GM12891 (cell line): ENCODE measurements at regions not wholly inside any gene's neighbourhood (a gene's known extent, or its start where the extent isn't known, plus 50 kb on each side); places are given as distances from the start of the nearest gene placed in this dataset.

Experiments used
- PAX5 ChIP-seq: IDR thresholded peaks from 2 replicates; pipeline ENCODE4 v1.6.1; 2011; ENCODE audit warnings: low read length, moderate library complexity, mild to moderate bottlenecking; ENCODE audit not compliant: insufficient read depth, severe bottlenecking
- POLR2A ChIP-seq: IDR thresholded peaks from 2 replicates; pipeline ENCODE4 v1.6.1; 2011; ENCODE audit warnings: low read depth, low read length, control low read depth
- POLR2AphosphoS5 ChIP-seq: IDR thresholded peaks from 2 replicates; pipeline ENCODE4 v1.6.1; 2011; ENCODE audit warnings: low read depth, low read length, control low read depth
- POU2F2 ChIP-seq: IDR thresholded peaks from 2 replicates; pipeline ENCODE4 v1.6.1; 2011; ENCODE audit warnings: low read depth, mild to moderate bottlenecking, control low read depth, low read length, moderate library complexity
- SPI1 ChIP-seq: IDR thresholded peaks from 2 replicates; pipeline ENCODE4 v1.6.1; 2011; ENCODE audit warnings: low read depth, low read length, control low read depth
- TAF1 ChIP-seq: IDR thresholded peaks from 2 replicates; pipeline ENCODE4 v1.6.1; 2011; ENCODE audit warnings: low read depth, low read length, control low read depth

- TF ChIP-seq TAF1 (no peak), POLR2A (no peak), POLR2AphosphoS5 (no peak), PAX5 (no peak), SPI1 (no peak), POU2F2 (no peak)
These were observed 58.0 kb upstream of the PFKP start for GRCh38 chr10:3009341-3009740.
